NCI-H1417 treated with DMSO at 0.1 percent for 48 hours (cell line): ENCODE measurements at regions not wholly inside any gene's neighbourhood (a gene's known extent, or its start where the extent isn't known, plus 50 kb on each side); places are given as distances from the start of the nearest gene placed in this dataset.
A peak's percentile ranks its signal among the peaks of the same experiment; 100 is the strongest.
"Not testable (repeated sequence)": the region's sequence is repeated elsewhere in the genome, so short reads cannot be mapped to it uniquely, and the experiment has no call there.

Source experiments
- DNase-seq: peaks from one replicate; lab custom pipeline; 2025; lab: John Stamatoyannopoulos, UW

- DNase-seq, result no peak
Measured at GRCh38 chr6:48735846-48736245, 624.8 kb upstream of the PTCHD4 start.

GRCh38 chr6:48733581-48733980 is 622.6 kb upstream of the PTCHD4 start:
- DNase-seq, result no peak

DNA sequence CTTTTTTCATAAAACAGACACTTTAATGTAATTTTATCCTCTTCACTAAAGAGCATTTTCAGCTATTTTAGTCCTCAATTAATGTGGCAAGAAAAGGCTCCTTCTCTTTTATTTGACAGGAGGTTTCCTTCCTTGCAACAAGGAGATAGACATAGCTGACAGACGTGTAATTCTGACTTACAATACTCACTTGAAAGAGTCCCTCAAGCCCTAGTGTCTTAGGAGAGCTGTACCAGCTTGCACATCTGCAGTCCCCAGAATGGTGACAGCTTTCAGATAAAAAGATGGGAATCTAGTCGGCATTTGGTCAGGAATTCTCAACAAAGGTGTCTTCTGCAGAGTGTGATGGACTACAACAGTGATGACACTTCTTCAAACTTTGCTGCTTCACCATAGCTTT is 603.7 kb upstream of the PTCHD4 start:
- no peak for DNase-seq

DNA sequence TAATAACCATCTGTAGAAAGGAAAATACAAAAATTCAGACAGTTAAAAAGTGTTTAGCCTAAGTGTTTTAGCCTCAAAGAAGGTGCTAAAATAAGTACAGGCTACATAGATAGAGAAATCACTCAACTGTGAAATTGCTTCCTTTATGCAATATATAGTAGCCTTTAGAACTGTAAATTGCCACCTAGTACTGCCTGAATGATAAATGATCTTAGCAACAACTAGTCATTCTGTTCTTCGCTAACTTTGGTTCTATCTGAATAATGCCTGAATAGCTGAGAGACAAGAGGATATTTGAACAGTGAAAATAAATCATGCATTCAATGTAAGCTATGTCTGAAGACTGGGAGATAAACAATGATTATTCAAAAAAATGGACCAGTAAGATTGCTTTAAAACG is 603.3 kb upstream of the PTCHD4 start:
- peak; percentile 85 for DNase-seq

GRCh38 chr6:48713612-48714011 is 602.6 kb upstream of the PTCHD4 start:
- peak; percentile 5 for DNase-seq

DNA sequence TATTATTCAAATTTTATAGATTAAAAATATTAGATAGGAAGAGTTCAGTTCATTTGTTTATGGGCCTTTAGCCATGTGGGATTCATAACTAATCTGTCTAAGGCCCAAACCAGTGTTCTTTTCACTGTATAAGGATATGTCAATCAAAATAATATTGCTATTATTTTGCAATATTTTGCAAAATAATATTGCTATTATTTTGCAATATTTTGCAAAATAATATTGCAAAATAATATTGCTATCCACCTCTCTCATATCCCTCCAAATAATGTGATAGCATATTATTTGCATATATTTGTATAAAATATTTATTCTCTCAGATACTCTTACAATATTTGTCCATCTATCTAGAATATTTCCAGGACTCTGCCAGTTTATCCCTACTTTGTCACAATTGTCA is 595.3 kb upstream of the PTCHD4 start:
- no peak for DNase-seq

DNA sequence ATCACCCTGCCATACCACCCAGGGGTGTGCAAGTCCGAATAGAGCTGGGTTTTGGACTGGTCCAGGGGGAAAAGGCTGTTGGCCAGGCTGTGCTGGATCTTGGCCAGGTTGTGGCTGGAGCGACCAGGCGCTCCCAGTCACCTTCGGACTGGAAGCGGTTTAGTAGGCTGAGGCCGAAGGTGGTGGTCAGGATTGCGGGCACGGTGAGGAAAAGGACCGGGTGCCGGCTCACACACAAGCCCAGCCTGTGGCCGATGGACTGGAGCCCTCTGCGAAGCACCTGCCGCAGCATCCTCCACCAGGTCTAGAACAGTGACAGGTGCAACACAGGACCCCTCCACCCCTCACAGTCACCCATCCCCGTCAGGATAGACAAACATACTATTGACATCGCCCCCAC is 590.6 kb upstream of the PTCHD4 start:
- no peak for DNase-seq

GRCh38 chr6:48695872-48696271 is 584.9 kb upstream of the PTCHD4 start:
- no peak for DNase-seq

- DNase-seq, result no peak
Measured at GRCh38 chr6:48691420-48691819, 580.4 kb upstream of the PTCHD4 start.

- no peak for DNase-seq
Measured at GRCh38 chr6:48689498-48689897, 578.5 kb upstream of the PTCHD4 start.

GRCh38 chr6:48678390-48678789 is 567.4 kb upstream of the PTCHD4 start:
- DNase-seq, result no peak

DNA sequence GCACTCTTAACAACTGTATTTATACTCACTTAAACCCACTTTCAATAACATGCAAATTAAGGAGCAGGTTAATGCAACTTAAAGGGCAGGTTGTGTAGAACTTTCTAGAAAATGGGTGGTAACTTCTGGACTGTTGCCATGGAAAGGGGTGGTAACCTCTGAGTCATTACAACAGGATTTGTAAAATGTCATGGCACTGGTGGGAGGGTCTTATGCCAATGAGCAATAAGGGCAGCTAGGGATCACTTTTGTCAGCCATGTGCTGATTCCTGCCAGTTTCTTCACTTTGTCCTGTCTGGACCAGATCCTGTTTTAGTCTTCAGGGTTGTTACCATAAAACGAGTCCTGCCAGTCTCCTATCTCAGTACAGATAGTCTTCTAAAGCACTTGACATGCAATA is 560.5 kb upstream of the PTCHD4 start:
- no peak for DNase-seq

DNA sequence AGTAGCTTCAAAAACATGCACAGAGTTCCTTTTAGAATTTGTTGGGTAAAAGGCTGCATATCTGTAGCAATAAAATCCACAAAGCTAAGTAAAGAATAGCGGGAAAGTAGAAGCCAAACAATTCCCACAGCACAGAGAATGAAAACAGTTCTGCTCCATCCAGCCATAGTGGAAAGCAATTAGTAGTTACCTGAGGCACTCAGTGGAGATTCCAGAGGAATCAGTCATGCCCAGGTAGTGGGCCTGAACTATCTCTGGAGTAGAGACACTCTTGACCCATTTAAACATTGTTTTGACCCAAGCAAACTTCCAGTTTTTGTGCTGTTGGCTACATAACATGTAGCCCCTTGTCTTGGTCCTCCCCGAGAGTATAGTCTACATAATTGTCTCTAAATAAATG is 559.5 kb upstream of the PTCHD4 start:
- DNase-seq, result no peak

DNA sequence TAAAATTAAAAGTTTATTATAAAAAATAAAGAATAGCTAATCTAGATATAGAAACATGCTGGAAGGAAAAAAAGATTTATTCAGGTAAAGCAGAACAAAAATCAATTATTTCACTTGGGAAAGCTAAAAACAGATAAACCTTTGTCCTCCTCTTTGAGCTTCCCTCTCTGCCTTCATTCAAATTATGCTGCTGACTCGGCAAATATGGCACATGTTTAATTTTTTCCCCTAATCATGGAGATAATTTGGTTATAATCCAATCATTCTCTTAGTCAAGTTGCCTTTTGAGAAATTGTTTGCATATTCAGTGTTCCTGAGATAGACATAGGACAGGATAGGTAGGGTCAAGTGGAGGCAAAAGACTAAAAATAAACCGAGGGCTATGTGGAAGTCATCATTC is 556.8 kb upstream of the PTCHD4 start:
- no peak for DNase-seq

GRCh38 chr6:48664826-48665225 is 553.8 kb upstream of the PTCHD4 start:
- DNase-seq, result peak; percentile 8

DNA sequence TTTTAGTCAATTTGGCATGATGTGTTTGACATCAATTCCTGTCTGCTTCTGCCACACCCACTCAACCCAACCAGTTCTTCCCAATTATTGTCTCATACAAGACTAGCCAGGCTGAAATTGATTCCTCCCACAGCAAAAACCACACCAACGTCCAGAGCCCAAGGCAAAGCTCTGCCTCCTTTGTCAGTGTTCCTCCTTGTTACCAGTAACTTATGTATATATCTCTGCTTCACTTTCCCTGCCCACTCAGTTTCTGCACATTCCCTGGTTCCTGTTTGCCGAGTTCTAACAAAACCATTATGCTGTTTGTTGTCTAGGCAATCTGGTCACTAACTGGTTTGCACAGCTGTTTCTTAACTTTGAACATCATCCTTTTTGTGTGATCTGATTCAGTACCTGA is 547.9 kb upstream of the PTCHD4 start:
- DNase-seq, result no peak

DNA sequence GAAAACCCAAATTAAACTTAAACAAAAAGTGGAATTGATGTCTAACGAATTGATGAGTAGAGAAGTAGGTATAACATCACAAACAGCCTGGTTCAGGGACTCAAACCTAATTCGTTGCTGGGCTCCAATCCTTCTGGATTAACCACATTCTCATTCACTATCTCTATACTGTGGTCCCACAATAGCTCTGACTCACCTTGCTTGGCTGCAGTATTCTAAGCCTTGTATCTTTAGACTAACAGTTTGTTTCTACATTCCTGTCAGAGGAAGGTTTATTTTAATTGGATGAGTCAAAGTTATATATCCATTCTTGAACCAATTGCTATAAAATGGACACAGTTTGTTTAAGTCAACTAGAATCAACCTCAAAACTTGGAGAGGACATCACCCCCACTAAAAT is 530.5 kb upstream of the PTCHD4 start:
- no peak for DNase-seq

DNA sequence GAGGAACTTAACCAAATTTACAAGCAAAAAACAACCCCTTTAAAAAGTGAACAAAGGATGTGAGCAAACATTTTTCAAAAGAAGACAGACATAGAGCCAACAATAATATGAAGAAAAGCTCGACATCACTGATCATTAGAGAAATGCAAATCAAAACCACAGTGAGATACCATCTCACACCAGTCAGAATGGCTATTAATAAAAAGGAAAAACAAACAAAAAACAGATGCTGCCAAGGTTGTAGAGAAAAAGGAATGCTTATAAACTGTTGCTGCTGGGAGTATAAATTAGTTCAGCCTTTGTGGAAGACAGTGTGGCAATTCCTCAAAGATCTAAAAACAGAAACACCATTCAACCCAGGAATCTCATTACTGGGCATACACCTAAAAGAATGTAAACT is 527.8 kb upstream of the PTCHD4 start:
- not testable (repeated sequence) for DNase-seq

GRCh38 chr6:48630511-48630910 is 519.5 kb upstream of the PTCHD4 start:
- no peak for DNase-seq

- no peak for DNase-seq
Measured at GRCh38 chr6:48628316-48628715, 517.3 kb upstream of the PTCHD4 start.

GRCh38 chr6:48626421-48626820 is 515.4 kb upstream of the PTCHD4 start:
- no peak for DNase-seq

DNA sequence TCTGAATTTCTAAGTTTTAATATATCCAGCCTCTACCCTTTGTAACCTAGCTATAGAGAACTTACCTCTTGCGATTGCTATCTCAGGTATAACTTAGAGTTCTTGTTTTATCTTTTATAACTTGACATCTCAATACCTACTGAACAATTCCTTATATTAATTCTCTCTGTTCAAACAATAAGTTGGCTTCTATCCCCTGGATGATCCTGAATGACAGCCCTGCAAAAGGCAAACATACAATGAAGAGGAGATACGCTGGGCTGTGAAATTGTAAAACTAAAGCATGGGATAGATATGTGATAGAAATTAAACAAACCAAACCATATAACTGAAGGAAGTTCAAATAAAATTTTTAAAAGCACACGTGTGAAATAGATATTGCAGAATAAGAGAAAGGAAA is 513.6 kb upstream of the PTCHD4 start:
- no peak for DNase-seq

GRCh38 chr6:48619771-48620170 is 508.8 kb upstream of the PTCHD4 start:
- DNase-seq, result no peak

DNA sequence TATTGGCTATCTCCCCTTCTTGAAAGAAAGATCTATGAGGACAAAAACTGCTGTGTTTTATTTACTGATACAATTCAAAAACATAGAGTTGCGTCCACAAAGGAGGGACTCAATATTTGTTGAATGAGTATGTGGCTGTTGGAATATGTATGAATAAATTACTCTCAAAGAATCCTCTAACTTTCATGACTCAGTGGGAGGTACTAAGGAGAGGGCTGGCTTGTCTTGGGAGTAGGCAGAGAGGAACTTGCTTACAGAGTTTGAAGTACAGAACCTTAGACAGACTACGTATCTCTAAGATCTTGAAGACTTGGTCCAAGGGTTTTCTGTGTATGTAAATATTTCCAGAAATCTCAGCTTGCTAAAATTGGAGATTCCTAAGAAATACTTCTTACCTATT is 504.0 kb upstream of the PTCHD4 start:
- no peak for DNase-seq

GRCh38 chr6:48614326-48614725 is 503.3 kb upstream of the PTCHD4 start:
- DNase-seq, result no peak
